M059J (cell line): ENCODE measurements at regions not wholly inside any gene's neighbourhood (a gene's known extent, or its start where the extent isn't known, plus 50 kb on each side); places are given as distances from the start of the nearest gene placed in this dataset.
A peak's percentile ranks its signal among the peaks of the same experiment; 100 is the strongest.

Experiments used
- DNase-seq: peaks from one replicate; pipeline ENCODE4 v3.0.0-alpha.2; 2012; ENCODE audit warnings: low read depth

GRCh38 chr1:115233598-115233997, 104.5 kb downstream of the NGF start:
- DNase-seq: no peak

- peak; percentile 72 for DNase-seq
Observed at GRCh38 chr1:115230281-115230680, 107.8 kb downstream of the NGF start.

- no peak for DNase-seq
Observed at GRCh38 chr1:115229016-115229415, 109.0 kb downstream of the NGF start.

- DNase-seq: no peak
Observed at GRCh38 chr1:115228191-115228590, 109.9 kb downstream of the NGF start.

- peak; percentile 57 for DNase-seq
Observed at GRCh38 chr1:115227346-115228082, 110.5 kb downstream of the NGF start.

GRCh38 chr1:115225993-115226685, 111.9 kb downstream of the NGF start:
- DNase-seq: no peak

GRCh38 chr1:115224636-115225035, 113.4 kb downstream of the NGF start:
- no peak for DNase-seq

- DNase-seq: peak; percentile 81
Observed at GRCh38 chr1:115222616-115223402, 115.2 kb downstream of the NGF start.

- no peak for DNase-seq
Observed at GRCh38 chr1:115220340-115221270, 117.4 kb downstream of the NGF start.

- DNase-seq: no peak
Observed at GRCh38 chr1:115219927-115220326, 118.1 kb downstream of the NGF start.

- no peak for DNase-seq
Observed at GRCh38 chr1:115218699-115219098, 119.3 kb downstream of the NGF start.

GRCh38 chr1:115218034-115218405, 120.0 kb downstream of the NGF start:
- no peak for DNase-seq

- DNase-seq: no peak
Observed at GRCh38 chr1:115217150-115218033, 120.7 kb downstream of the NGF start.

- DNase-seq: peak; percentile 22
Observed at GRCh38 chr1:115215703-115216521, 122.1 kb downstream of the NGF start.

GRCh38 chr1:115215110-115215509, 122.9 kb downstream of the NGF start:
- DNase-seq: no peak

GRCh38 chr1:115214098-115214497, 124.0 kb downstream of the NGF start:
- DNase-seq: no peak

GRCh38 chr1:115213130-115213529, 123.8 kb upstream of the TSPAN2 start:
- no peak for DNase-seq

GRCh38 chr1:115211071-115211745, 121.9 kb upstream of the TSPAN2 start:
- DNase-seq: no peak

GRCh38 chr1:115210302-115210711, 121.0 kb upstream of the TSPAN2 start:
- peak; percentile 69 for DNase-seq
